Immature natural killer cell (primary cell): ENCODE measurements at regions not wholly inside any gene's neighbourhood (a gene's known extent, or its start where the extent isn't known, plus 50 kb on each side); places are given as distances from the start of the nearest gene placed in this dataset.
"Not testable (repeated sequence)": the region's sequence is repeated elsewhere in the genome, so short reads cannot be mapped to it uniquely, and the experiment has no call there.

ENCODE experiments used
- DNase-seq, 3 donors: peaks; one replicate each; pipeline ENCODE4 v3.0.0; 2022; ENCODE audit warnings: mixed read lengths in 1 of 3
- H3K27ac Mint-ChIP-seq, 6 donors: one replicate each; pipeline ENCODE4 v1.8.0; 2020; ENCODE audit warnings: mixed read lengths in 6 of 6, mild to moderate bottlenecking in 5 of 6, inconsistent platforms in 4 of 6, moderate library complexity in 3 of 6
- H3K27me3 Mint-ChIP-seq, 3 donors: one replicate each; pipeline ENCODE4 v1.8.0; 2020 to 2021; ENCODE audit warnings: low read depth in 3 of 3, mild to moderate bottlenecking in 3 of 3, mixed read lengths in 3 of 3, moderate library complexity in 3 of 3, inconsistent platforms in 1 of 3
- H3K36me3 Mint-ChIP-seq, 3 donors: one replicate each; pipeline ENCODE4 v1.8.0; 2020; ENCODE audit warnings: mixed read lengths in 3 of 3, inconsistent platforms in 2 of 3, mild to moderate bottlenecking in 2 of 3
- H3K4me1 Mint-ChIP-seq, 2 donors: one replicate each; pipeline ENCODE4 v1.8.0; 2020; ENCODE audit warnings: inconsistent platforms in 2 of 2, mild to moderate bottlenecking in 2 of 2, mixed read lengths in 2 of 2, moderate library complexity in 1 of 2
- H3K4me3 Mint-ChIP-seq, 5 donors: one replicate each; pipeline ENCODE4 v1.8.0; 2020; ENCODE audit warnings: mild to moderate bottlenecking in 5 of 5, mixed read lengths in 5 of 5, inconsistent platforms in 3 of 5, moderate library complexity in 3 of 5
- H3K9me3 Mint-ChIP-seq, 6 donors: one replicate each; pipeline ENCODE4 v1.8.0; 2020; ENCODE audit warnings: mild to moderate bottlenecking in 6 of 6, mixed read lengths in 6 of 6, inconsistent platforms in 4 of 6, moderate library complexity in 3 of 6

DNA sequence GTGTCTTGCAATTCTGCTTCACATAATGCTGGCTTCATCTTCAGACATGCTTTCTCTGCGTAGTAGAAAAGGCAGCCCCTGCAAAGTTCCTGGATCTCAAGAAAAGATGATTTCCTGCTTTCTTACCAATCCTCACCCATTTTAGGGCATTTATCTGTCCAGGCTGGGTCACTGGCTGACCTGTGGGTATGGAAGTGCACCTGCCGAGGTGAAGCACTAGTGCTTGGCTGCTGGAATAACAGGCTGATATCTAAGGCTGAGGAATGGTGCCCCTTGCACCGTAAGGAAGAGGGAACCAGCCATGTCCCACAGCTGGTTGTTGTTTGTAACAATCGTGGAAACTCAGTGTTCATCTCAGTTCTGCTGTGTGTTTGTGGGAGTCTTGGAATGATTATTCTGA lies 138.0 kb upstream of the KLF6 start:
- peaks cover 5 to 8% of the 10 kb centered on the region in 2 donors for H3K4me1 Mint-ChIP-seq
- H3K9me3 Mint-ChIP-seq, result no peaks in the 10 kb centered on the region
- no peak overlapping the region for H3K27ac Mint-ChIP-seq
- no peaks in the 10 kb centered on the region for H3K36me3 Mint-ChIP-seq
- no peak overlapping the region for H3K4me3 Mint-ChIP-seq
- H3K27me3 Mint-ChIP-seq, result peaks cover 2 to 5% (median 3%) of the 10 kb centered on the region in 3 donors
- DNase-seq, result no peak

DNA sequence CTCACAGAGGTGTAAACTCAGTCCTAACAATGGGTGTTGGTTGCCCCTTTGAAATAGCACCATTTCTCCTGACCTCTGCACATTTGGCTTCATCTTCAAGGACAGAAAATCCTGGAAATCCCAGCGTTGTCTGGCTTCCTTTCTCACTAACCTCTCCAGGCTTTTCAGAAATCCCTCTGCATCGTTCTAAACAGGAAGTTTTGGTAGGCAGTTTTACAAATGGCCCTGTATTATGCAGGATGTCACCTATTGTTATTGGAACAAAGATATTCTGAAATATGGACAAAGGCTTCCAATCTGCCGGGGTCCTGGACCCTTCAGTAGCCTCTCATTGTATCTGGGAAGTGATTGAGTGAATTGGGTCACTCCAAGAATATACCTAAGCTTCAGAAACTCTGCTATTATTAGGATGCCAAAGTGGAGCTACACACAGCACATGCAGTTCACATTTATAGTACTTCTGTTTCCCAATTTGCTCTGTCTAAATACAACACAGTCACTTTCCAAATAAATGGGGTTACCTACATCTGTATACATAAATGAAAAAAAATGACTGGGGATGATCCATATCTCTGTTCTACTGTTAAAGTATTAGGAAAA lies 134.8 kb upstream of the KLF6 start:
- Mint-ChIP-seq H3K9me3 (peaks cover 0 to 2% (median 0%) of the 10 kb centered on the region in 6 donors), H3K36me3 (peaks cover 0 to 3% (median 0%) of the 10 kb centered on the region in 3 donors), H3K27ac (no peak overlapping the region), H3K27me3 (peaks cover 0 to 3% (median 0%) of the 10 kb centered on the region in 3 donors), H3K4me1 (peaks cover 2 to 6% of the 10 kb centered on the region in 2 donors), H3K4me3 (no peak overlapping the region)
- no peak for DNase-seq

DNA sequence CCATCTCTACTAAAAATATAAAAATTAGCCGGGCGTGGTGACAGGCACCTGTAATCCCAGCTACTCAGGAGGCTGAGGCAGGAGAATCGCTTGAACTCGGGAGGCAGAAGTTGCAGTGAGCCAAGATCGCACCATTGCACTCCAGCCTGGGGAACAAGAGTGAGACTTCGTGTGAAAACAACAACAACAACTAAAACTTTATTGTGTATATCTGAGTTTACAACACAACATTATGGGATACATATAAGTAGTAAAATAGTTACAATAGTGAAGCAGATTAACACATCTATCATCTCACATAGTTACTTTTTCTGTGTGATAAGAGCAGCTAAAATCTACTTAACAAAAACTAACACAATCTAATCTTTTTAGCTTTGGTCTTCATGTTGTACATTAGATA lies 132.4 kb upstream of the KLF6 start:
- H3K27me3 Mint-ChIP-seq, DNase-seq, H3K27ac Mint-ChIP-seq, H3K4me1 Mint-ChIP-seq, H3K9me3 Mint-ChIP-seq, H3K36me3 Mint-ChIP-seq, H3K4me3 Mint-ChIP-seq: not testable (repeated sequence)

DNA sequence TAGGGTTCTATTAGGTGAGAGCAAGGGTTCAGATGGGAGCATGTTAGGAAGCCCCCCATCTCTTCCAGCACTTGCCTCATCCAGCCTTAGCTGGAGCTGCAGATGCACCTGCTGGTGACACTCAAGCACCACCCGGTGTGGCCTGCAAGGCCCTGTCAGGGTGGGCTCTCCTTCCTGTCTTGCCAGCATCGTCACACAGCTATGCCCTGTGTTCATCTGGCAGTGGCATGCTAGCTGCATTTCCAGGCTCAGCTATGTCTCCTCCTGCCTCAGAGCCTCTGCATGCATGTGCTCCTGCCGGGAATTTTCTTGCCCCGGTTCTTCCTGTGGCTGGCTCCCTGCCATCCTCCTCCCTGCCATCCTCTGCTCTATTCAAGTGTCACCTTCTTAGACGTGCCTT lies 129.7 kb upstream of the KLF6 start:
- no peak for DNase-seq
- no peak overlapping the region for H3K4me3 Mint-ChIP-seq
- H3K4me1 Mint-ChIP-seq, result peaks cover 2 to 6% of the 10 kb centered on the region in 2 donors
- peak overlapping the region in 1 of 6 donors; percentile 64 for H3K27ac Mint-ChIP-seq
- peaks cover 0 to 5% (median 1%) of the 10 kb centered on the region in 3 donors for H3K27me3 Mint-ChIP-seq
- peaks cover 0 to 2% (median 0%) of the 10 kb centered on the region in 6 donors for H3K9me3 Mint-ChIP-seq
- peaks cover 0 to 9% (median 0%) of the 10 kb centered on the region in 3 donors for H3K36me3 Mint-ChIP-seq

DNA sequence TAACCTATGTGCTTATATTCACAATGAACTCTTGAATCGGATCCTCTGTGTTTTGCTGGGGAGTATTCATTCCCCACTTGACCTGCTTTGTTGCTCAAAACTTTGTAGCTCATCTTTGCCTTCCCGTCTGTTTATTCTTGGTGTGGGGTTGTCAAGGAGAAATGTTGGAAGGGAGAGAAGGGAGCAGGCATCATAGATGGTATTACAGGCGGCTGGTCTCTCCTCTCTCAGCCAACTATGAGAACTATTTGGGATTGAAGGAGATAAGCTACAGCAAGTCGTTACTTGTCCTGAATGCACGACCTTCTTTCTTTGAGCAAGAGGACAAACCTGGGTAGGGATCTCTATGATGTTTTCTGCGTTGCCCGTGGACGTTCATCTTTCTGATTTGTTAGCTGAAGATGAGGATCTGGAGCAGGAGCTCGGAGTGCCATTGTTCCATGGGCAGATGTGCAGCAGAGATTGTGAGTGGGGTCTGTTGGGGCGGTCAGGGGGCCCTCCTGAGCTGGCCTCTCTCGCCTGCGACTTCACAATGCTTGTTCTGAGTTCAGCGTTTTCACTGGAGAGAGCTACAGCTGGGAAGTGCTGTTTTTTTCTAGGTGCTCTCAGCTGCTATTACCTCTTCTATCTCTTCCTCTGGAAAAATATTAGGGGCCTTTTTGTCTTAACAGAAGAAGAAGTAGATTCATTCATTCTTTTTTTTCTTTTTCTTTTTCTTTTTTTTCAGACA lies 126.9 kb upstream of the KLF6 start:
- Mint-ChIP-seq H3K27me3 (peaks cover 2 to 5% (median 3%) of the 10 kb centered on the region in 3 donors), H3K9me3 (no peaks in the 10 kb centered on the region), H3K27ac (peak overlapping the region in 1 of 6 donors; percentile 17), H3K4me3 (no peak overlapping the region), H3K36me3 (peaks cover 0 to 6% (median 0%) of the 10 kb centered on the region in 3 donors), H3K4me1 (no peaks in the 10 kb centered on the region)
- DNase-seq, result no peak

DNA sequence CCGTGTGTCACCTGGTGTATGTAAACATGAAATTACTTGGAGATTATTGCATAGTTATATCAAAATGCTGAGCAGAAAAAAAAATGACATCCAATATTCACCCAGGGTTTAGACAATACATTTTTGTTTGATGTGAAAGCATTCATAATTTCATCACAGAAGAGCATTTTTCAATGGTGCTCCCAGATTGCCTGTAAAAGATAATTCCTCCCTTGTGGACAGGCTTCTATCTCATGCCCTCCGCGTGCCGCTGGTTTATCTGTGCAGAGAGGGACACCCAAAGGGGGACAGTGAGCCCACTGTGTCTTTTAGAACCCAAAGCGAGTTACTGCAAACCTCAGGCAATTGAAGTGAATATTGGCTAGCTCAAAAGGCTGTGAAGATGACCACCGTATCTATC lies 126.2 kb upstream of the KLF6 start:
- H3K4me3 Mint-ChIP-seq, result no peak overlapping the region
- peaks cover 2 to 5% (median 3%) of the 10 kb centered on the region in 3 donors for H3K27me3 Mint-ChIP-seq
- H3K27ac Mint-ChIP-seq, result peak overlapping the region in 1 of 6 donors; percentile 17
- H3K9me3 Mint-ChIP-seq, result no peaks in the 10 kb centered on the region
- no peaks in the 10 kb centered on the region for H3K4me1 Mint-ChIP-seq
- no peak for DNase-seq
- peaks cover 0 to 6% (median 0%) of the 10 kb centered on the region in 3 donors for H3K36me3 Mint-ChIP-seq

DNA sequence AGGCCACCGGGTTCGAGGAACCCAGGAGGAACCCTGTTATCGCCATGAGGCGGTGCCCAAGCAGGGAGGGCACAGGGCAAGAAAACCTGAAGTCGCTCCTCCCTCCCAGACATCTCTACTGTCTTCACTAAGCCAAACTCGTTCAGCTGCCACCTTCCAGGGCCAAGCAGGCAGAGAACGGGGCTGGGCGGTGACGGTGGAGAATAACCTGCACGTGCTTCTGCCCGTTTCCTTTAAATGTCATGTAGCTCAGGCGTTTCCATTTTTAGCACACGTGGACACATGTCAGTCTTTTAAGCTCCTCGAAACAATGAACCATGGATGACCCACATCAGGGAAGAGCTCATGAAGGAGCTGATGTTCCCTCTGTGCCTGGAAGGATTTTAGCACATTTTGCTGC lies 124.3 kb upstream of the KLF6 start:
- Mint-ChIP-seq H3K36me3 (peaks cover 0 to 6% (median 0%) of the 10 kb centered on the region in 3 donors), H3K27ac (no peak overlapping the region), H3K9me3 (no peaks in the 10 kb centered on the region), H3K4me3 (no peak overlapping the region), H3K27me3 (peaks cover 3 to 5% (median 4%) of the 10 kb centered on the region in 3 donors), H3K4me1 (no peaks in the 10 kb centered on the region)
- DNase-seq, result no peak

DNA sequence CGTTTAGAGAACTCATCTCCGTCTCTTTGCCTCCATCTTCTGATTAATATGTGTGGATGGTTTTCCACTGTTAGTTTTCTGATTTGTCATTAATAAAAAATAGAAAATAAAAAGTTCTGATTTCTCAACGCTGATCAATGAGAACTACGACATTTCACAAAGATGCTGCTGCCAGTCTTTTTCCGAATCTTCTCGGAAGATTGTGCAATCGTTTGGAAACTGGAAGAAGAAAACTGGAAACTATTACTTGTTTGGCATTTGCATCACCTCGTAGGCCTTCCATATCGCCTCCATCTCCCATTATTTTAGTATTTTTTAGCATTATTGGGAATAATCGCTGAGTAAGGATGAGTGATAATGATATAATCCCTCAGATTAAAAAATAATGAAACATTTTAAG lies 123.2 kb upstream of the KLF6 start:
- DNase-seq, result no peak
- Mint-ChIP-seq H3K4me1 (no peaks in the 10 kb centered on the region), H3K27ac (no peak overlapping the region), H3K4me3 (no peak overlapping the region), H3K9me3 (no peaks in the 10 kb centered on the region), H3K36me3 (peaks cover 0 to 2% (median 0%) of the 10 kb centered on the region in 3 donors), H3K27me3 (peaks cover 3 to 5% (median 4%) of the 10 kb centered on the region in 3 donors)

DNA sequence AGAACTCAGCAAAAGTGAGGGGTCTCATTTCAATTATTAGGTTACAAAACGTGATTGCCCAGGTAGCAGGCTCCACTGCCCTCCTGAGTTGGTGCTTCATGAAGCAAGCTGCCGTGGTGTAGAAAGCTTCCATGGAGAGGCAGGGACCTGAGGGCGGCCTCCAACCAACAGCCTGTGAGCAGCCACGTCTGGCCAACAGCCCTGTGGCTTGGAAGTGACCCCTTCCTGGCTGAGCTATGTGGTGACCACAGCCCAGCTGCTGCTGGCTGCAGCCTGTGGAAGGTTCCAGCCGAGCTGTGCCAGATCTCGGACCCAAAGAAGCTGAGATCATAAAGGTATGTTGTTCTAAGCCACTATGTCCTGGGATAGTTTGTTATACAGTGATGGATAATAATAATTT lies 122.5 kb upstream of the KLF6 start:
- Mint-ChIP-seq H3K4me1 (peaks cover 3 to 4% of the 10 kb centered on the region in 2 donors), H3K27me3 (peaks cover 4% of the 10 kb centered on the region in 3 donors), H3K4me3 (no peak overlapping the region), H3K9me3 (no peaks in the 10 kb centered on the region), H3K27ac (no peak overlapping the region), H3K36me3 (no peaks in the 10 kb centered on the region)
- no peak for DNase-seq

DNA sequence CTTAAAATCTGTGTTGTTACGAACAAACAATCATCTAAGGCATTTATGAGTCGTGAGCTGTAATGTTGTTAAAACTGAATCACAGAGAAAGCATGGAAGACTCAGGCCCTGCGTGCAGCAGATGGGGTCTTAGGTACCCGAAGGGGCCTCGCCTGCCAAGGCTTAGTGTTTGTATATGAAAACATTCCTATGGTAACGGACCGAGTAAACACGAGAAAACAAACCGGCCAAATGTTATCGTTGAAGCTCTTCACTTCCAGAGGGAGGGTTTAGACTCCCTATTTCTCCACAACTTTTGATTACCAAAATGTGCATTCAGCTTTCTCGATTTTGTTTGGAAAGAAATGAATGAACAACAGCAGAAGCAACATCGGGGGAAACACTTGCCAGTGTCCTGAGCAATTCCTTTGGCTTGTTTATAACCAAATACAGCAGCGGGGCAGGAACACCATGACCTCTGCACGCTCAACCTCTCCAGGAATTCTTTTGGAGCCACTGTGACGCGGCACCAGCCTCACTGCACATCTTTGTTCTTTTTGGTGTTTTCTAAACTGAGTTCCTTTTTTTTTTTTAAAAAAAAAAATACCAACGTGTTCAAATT lies 121.6 kb upstream of the KLF6 start:
- Mint-ChIP-seq H3K36me3 (no peaks in the 10 kb centered on the region), H3K27me3 (peaks cover 0 to 4% (median 4%) of the 10 kb centered on the region in 3 donors), H3K4me3 (no peak overlapping the region), H3K9me3 (no peaks in the 10 kb centered on the region), H3K4me1 (peaks cover 7 to 13% of the 10 kb centered on the region in 2 donors), H3K27ac (no peak overlapping the region)
- no peak for DNase-seq

DNA sequence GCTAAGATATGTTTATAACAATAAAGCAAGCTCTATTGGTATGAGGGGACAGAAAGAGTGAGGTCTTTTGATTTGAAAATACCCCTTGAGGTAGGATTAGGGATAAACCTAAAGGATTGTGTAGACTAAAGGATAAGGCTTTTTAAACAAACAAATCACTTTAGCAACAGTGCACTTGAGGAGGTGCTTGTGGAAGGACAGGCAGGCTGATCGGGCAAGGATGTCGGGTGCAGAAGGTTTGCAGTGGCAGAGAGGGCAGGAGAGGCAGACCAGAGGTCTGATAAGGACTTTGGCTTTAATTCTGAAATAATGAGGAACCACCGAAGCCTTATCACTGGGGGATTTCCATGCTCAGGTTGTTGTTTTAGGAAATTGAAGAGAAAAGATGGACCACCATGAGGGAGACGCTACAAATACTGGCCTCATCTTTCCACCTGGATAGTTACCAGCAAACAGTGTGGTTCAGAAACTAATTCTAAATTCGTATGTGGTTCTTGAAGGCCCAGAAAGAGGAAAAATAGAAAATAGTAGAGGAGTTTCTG lies 119.5 kb upstream of the KLF6 start:
- no peaks in the 10 kb centered on the region for H3K9me3 Mint-ChIP-seq
- peaks cover 0 to 4% (median 2%) of the 10 kb centered on the region in 3 donors for H3K27me3 Mint-ChIP-seq
- no peak for DNase-seq
- H3K4me1 Mint-ChIP-seq, result peaks cover 11 to 13% of the 10 kb centered on the region in 2 donors
- H3K4me3 Mint-ChIP-seq, result no peak overlapping the region
- no peaks in the 10 kb centered on the region for H3K36me3 Mint-ChIP-seq
- no peak overlapping the region for H3K27ac Mint-ChIP-seq

DNA sequence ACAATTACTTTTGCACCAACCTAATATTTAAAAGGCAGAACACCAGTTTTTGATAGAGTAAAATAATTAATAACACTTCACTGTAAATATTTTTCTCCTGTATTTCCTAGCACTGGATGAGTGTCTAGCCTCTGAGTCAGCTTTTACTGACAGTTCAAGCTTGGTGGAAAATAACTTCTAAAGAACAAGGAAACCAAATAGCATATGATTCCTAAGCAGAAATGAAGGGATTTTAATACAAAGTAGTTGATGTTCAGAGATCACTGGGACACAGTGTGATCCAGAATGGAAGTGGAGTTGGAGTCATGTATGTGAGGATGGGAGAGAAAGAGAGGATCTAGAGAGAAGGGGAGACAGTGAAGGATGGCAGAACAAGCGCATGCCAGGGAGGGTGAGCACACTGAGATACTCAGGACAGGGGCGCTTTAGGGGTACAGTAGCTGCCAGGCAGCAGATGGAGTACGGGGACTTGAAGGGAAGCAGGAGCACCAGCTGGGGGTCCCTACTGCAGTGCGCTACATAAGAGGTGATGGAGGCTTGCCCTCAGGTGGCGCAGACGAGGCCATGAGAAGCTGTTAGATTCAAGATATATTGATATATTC lies 117.9 kb upstream of the KLF6 start:
- Mint-ChIP-seq H3K9me3 (no peaks in the 10 kb centered on the region), H3K36me3 (no peaks in the 10 kb centered on the region), H3K4me3 (no peak overlapping the region), H3K27ac (peak overlapping the region in 5 of 6 donors; percentile 2 to 62 (median 5)), H3K4me1 (peaks cover 11 to 13% of the 10 kb centered on the region in 2 donors), H3K27me3 (peaks cover 0 to 2% (median 2%) of the 10 kb centered on the region in 3 donors)
- DNase-seq, result no peak

DNA sequence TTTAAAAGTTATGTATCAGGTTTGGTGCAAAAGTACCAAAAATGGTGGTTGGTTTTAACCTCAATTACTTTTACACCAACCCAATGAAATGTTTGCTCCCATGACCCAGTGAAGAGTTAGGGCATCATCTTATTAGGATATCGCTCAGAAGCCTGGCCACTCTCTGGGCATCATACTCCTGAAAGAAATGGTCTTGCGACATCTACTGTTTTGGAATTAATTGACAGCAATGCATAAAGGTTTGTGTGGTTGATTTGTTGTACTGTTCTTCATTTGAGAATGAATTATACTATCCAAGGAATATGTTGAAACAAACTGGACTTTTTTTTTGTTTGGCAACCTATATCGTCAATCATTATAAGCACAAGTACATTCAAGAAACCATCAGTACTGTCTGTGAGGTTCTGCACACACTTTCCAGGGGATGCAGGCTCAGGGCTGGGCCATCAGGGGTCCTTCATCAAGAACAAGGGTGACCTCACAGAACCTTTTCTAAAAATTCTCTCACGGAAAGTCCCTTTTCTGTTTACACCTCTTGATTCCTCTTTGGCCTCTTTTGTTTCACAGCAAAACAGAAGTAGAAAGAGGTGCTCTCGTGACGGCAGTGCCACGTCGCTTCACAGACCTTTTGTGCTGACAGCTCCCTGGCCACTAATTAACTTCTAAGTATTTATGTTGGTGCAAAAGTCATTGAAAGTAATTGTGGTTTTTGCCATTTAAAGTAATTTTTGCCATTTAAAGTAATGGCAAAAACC lies 117.2 kb upstream of the KLF6 start:
- peak overlapping the region in 1 of 5 donors; percentile 7 for H3K4me3 Mint-ChIP-seq

More for the DNA sequence above, 117.2 kb upstream of the KLF6 start:
- Mint-ChIP-seq H3K4me1 (peaks cover 11 to 13% of the 10 kb centered on the region in 2 donors), H3K27me3 (peaks cover 0 to 2% (median 2%) of the 10 kb centered on the region in 3 donors), H3K27ac (peak overlapping the region in 4 of 6 donors; percentile 13 to 79 (median 60)), H3K36me3 (no peaks in the 10 kb centered on the region), H3K9me3 (no peaks in the 10 kb centered on the region)
- peak; percentile 20 to 43 (median 25) for DNase-seq
